HG02588 (cell line): ENCODE measurements at regions not wholly inside any gene's neighbourhood (a gene's known extent, or its start where the extent isn't known, plus 50 kb on each side); places are given as distances from the start of the nearest gene placed in this dataset.

Experiments used
- ATAC-seq: cut with Tn5 transposase; IDR thresholded peaks from one replicate; pipeline ENCODE4 v1.9.1; 2021; ENCODE audit warnings: mild to moderate bottlenecking, moderate library complexity; ENCODE audit not compliant: unreplicated experiment

GRCh38 chr2:57544624-57545023 is 502.0 kb upstream of the VRK2 start:
- no peak for ATAC-seq

- no peak for ATAC-seq
Observed at GRCh38 chr2:57546478-57546877, 500.1 kb upstream of the VRK2 start.

GRCh38 chr2:57549642-57550102 is 496.9 kb upstream of the VRK2 start:
- peak; percentile 59 for ATAC-seq

GRCh38 chr2:57550912-57551311 is 495.7 kb upstream of the VRK2 start:
- no peak for ATAC-seq

GRCh38 chr2:57552885-57553284 is 493.7 kb upstream of the VRK2 start:
- no peak for ATAC-seq

- ATAC-seq, result no peak
Observed at GRCh38 chr2:57554348-57554747, 492.3 kb upstream of the VRK2 start.

GRCh38 chr2:57558312-57558711 is 488.3 kb upstream of the VRK2 start:
- no peak for ATAC-seq

- no peak for ATAC-seq
Observed at GRCh38 chr2:57562495-57562894, 484.1 kb upstream of the VRK2 start.

- no peak for ATAC-seq
Observed at GRCh38 chr2:57563015-57563414, 483.6 kb upstream of the VRK2 start.

GRCh38 chr2:57567245-57567644 is 479.4 kb upstream of the VRK2 start:
- no peak for ATAC-seq

GRCh38 chr2:57569396-57569795 is 477.2 kb upstream of the VRK2 start:
- no peak for ATAC-seq

GRCh38 chr2:57570961-57571360 is 475.6 kb upstream of the VRK2 start:
- ATAC-seq, result no peak

- no peak for ATAC-seq
Observed at GRCh38 chr2:57575700-57576268, 470.8 kb upstream of the VRK2 start.

GRCh38 chr2:57576983-57577382 is 469.6 kb upstream of the VRK2 start:
- no peak for ATAC-seq

GRCh38 chr2:57597940-57598339 is 448.7 kb upstream of the VRK2 start:
- no peak for ATAC-seq

- no peak for ATAC-seq
Observed at GRCh38 chr2:57598551-57598950, 448.1 kb upstream of the VRK2 start.

GRCh38 chr2:57602733-57603132 is 443.9 kb upstream of the VRK2 start:
- ATAC-seq, result no peak

- ATAC-seq, result no peak
Observed at GRCh38 chr2:57614988-57615387, 431.6 kb upstream of the VRK2 start.

- no peak for ATAC-seq
Observed at GRCh38 chr2:57615855-57616556, 430.6 kb upstream of the VRK2 start.

GRCh38 chr2:57617318-57617717 is 429.3 kb upstream of the VRK2 start:
- no peak for ATAC-seq

- no peak for ATAC-seq
Observed at GRCh38 chr2:57621122-57621663, 425.4 kb upstream of the VRK2 start.

- no peak for ATAC-seq
Observed at GRCh38 chr2:57622009-57622408, 424.6 kb upstream of the VRK2 start.
